GM23248 (cell line): ENCODE measurements at regions not wholly inside any gene's neighbourhood (a gene's known extent, or its start where the extent isn't known, plus 50 kb on each side); places are given as distances from the start of the nearest gene placed in this dataset.

Source experiments
- DNase-seq: peaks from one replicate; pipeline ENCODE4 v3.0.0-alpha.2; 2015
- H2AFZ ChIP-seq: fragments of 200-600 bp; sonication (generic); 2 replicates; pipeline ENCODE4 v1.6.1; 2016; ENCODE audit warnings: antibody characterized with exemption
- H3F3A ChIP-seq: fragments of 200-600 bp; sonication (generic); 2 replicates; pipeline ENCODE4 v1.6.1; 2016; ENCODE audit warnings: mild to moderate bottlenecking, antibody characterized with exemption, mixed run types; ENCODE audit not compliant: insufficient read depth
- H3K27ac ChIP-seq: fragments of 200-600 bp; sonication (generic); 2 replicates; pipeline ENCODE4 v1.5.1; 2016; ENCODE audit warnings: mild to moderate bottlenecking
- H3K27me3 ChIP-seq: fragments of 200-600 bp; sonication (generic); replicated peaks from 2 replicates; pipeline ENCODE4 v1.6.1; 2016; ENCODE audit warnings: mild to moderate bottlenecking; ENCODE audit not compliant: insufficient read depth
- H3K36me3 ChIP-seq: fragments of 200-600 bp; sonication (generic); 2 replicates; pipeline ENCODE4 v1.6.1; 2016; ENCODE audit warnings: low read depth, mild to moderate bottlenecking
- H3K4me1 ChIP-seq: fragments of 200-600 bp; sonication (generic); 2 replicates; pipeline ENCODE4 v1.6.1; 2016; ENCODE audit warnings: mild to moderate bottlenecking; ENCODE audit not compliant: insufficient read depth
- H3K4me2 ChIP-seq: fragments of 200-600 bp; sonication (generic); one replicate; pipeline ENCODE4 v1.6.1; 2016; ENCODE audit warnings: mild to moderate bottlenecking; ENCODE audit not compliant: unreplicated experiment
- H3K4me3 ChIP-seq: fragments of 200-600 bp; sonication (generic); 2 replicates; pipeline ENCODE4 v1.5.1; 2016; ENCODE audit warnings: mild to moderate bottlenecking
- H3K79me2 ChIP-seq: fragments of 200-600 bp; sonication (generic); 2 replicates; pipeline ENCODE4 v1.6.1; 2016; ENCODE audit warnings: mild to moderate bottlenecking; ENCODE audit not compliant: insufficient read depth
- H3K9ac ChIP-seq: fragments of 200-600 bp; sonication (generic); 2 replicates; pipeline ENCODE4 v1.6.1; 2016; ENCODE audit warnings: mild to moderate bottlenecking
- H3K9me2 ChIP-seq: fragments of 200-600 bp; sonication (generic); 2 replicates; pipeline ENCODE4 v1.6.1; 2016; ENCODE audit warnings: mixed run types, mild to moderate bottlenecking, moderate library complexity; ENCODE audit not compliant: insufficient read depth
- H3K9me3 ChIP-seq: fragments of 200-600 bp; sonication (generic); one replicate; pipeline ENCODE4 v1.6.1; 2017; ENCODE audit warnings: low read depth
- H4K20me1 ChIP-seq: fragments of 200-600 bp; sonication (generic); 2 replicates; pipeline ENCODE4 v1.6.0; 2016; ENCODE audit not compliant: insufficient read depth
- EZH2 ChIP-seq: fragments of 200-600 bp; sonication (generic); IDR thresholded peaks from 2 replicates; pipeline ENCODE4 v1.6.1; 2018; ENCODE audit warnings: antibody characterized with exemption, mild to moderate bottlenecking; ENCODE audit not compliant: insufficient read depth, poor library complexity, severe bottlenecking
- EZH2phosphoT487 ChIP-seq: fragments of 200-600 bp; sonication (generic); IDR thresholded peaks from 2 replicates; pipeline ENCODE4 v1.6.1; 2018; ENCODE audit warnings: antibody characterized with exemption, moderate library complexity, mild to moderate bottlenecking, low read depth; ENCODE audit not compliant: insufficient read depth
- WGBS, 2 experiments: methylation state at CpG; one replicate each; pipeline ENCODE4 v1.1.6; 2015 to 2017; ENCODE audit warnings: low lambda C conversion rate in 2 of 2, low coverage in 1 of 2; ENCODE audit errors: missing lambda C conversion rate in 2 of 2; 5-methylcytosine and 5-hydroxymethylcytosine counted together
- in situ Hi-C: fragments of 300-500 bp; cut with MboI; formaldehyde crosslinking; loops from 2 replicates; pipeline ENCODE4 v1.15.0; 2020

- no peak overlapping the region for H3K4me3 ChIP-seq
- TF ChIP-seq EZH2phosphoT487 (no peak), EZH2 (no peak)
- no peaks in the 10 kb centered on the region for H3K79me2 ChIP-seq
- no peak overlapping the region for H3K4me2 ChIP-seq
- DNase-seq = no peak
- no peaks in the 10 kb centered on the region for H3K36me3 ChIP-seq
- no peaks in the 10 kb centered on the region for H3K9me2 ChIP-seq
- in situ Hi-C loops = no loop called here
- no peaks in the 10 kb centered on the region for H3K9me3 ChIP-seq
- no peak overlapping the region for H3K9ac ChIP-seq
- H3K27ac ChIP-seq = no peak overlapping the region
- no peaks in the 10 kb centered on the region for H3K27me3 ChIP-seq
- no peaks in the 10 kb centered on the region for H3K4me1 ChIP-seq
- H3F3A ChIP-seq = no peaks in the 10 kb centered on the region
- WGBS, 2 experiments = 87 to 93% methylated on average over 3 of the region's 3 CpGs
- no peaks in the 10 kb centered on the region for H4K20me1 ChIP-seq
- no peak overlapping the region for H2AFZ ChIP-seq
These were observed 258.5 kb upstream of the PROK2 start for GRCh38 chr3:72043204-72044133.

GRCh38 chr3:72042397-72043203, 257.7 kb upstream of the PROK2 start:
- Histone ChIP-seq H3K9me3 (no peaks in the 10 kb centered on the region), H3K4me3 (no peak overlapping the region), H2AFZ (no peak overlapping the region), H3K9ac (no peak overlapping the region), H3K36me3 (no peaks in the 10 kb centered on the region), H3F3A (no peaks in the 10 kb centered on the region), H3K9me2 (no peaks in the 10 kb centered on the region), H3K27me3 (no peaks in the 10 kb centered on the region), H3K79me2 (no peaks in the 10 kb centered on the region), H3K4me1 (no peaks in the 10 kb centered on the region), H3K4me2 (no peak overlapping the region), H4K20me1 (no peaks in the 10 kb centered on the region), H3K27ac (no peak overlapping the region)
- 72 to 74% methylated on average over 7 of the region's 7 CpGs for WGBS, 2 experiments
- DNase-seq = peak; percentile 75
- TF ChIP-seq EZH2phosphoT487 = no peak
- no peak for TF ChIP-seq EZH2
- in situ Hi-C loops = no loop called here

- no peaks in the 10 kb centered on the region for H3K79me2 ChIP-seq
- DNase-seq = peak; percentile 30
- H3K27ac ChIP-seq = no peak overlapping the region
- H3K4me2 ChIP-seq = no peak overlapping the region
- TF ChIP-seq EZH2 = no peak
- no peak for TF ChIP-seq EZH2phosphoT487
- no peaks in the 10 kb centered on the region for H3K4me1 ChIP-seq
- no peaks in the 10 kb centered on the region for H3F3A ChIP-seq
- H2AFZ ChIP-seq = no peak overlapping the region
- 7 to 20% methylated on average over 3 of the region's 3 CpGs for WGBS, 2 experiments
- no peak overlapping the region for H3K9ac ChIP-seq
- no peaks in the 10 kb centered on the region for H3K36me3 ChIP-seq
- H3K9me3 ChIP-seq = no peaks in the 10 kb centered on the region
- in situ Hi-C loops = no loop called here
- H4K20me1 ChIP-seq = no peaks in the 10 kb centered on the region
- no peaks in the 10 kb centered on the region for H3K9me2 ChIP-seq
- no peaks in the 10 kb centered on the region for H3K27me3 ChIP-seq
- no peak overlapping the region for H3K4me3 ChIP-seq
These were observed 256.6 kb upstream of the PROK2 start for GRCh38 chr3:72041511-72041910.

GRCh38 chr3:72041076-72041475, 256.1 kb upstream of the PROK2 start:
- Histone ChIP-seq H3K9ac (no peak overlapping the region), H4K20me1 (no peaks in the 10 kb centered on the region), H3K4me1 (no peaks in the 10 kb centered on the region), H2AFZ (no peak overlapping the region), H3K9me2 (no peaks in the 10 kb centered on the region), H3K4me2 (no peak overlapping the region), H3K27me3 (no peaks in the 10 kb centered on the region), H3F3A (no peaks in the 10 kb centered on the region), H3K36me3 (no peaks in the 10 kb centered on the region), H3K4me3 (no peak overlapping the region), H3K27ac (no peak overlapping the region), H3K79me2 (no peaks in the 10 kb centered on the region), H3K9me3 (no peaks in the 10 kb centered on the region)
- no peak for TF ChIP-seq EZH2phosphoT487
- TF ChIP-seq EZH2 = no peak
- DNase-seq = no peak
- 33 to 39% methylated on average over 4 of the region's 4 CpGs for WGBS, 2 experiments
- in situ Hi-C loops = no loop called here
